GM18870 (cell line): ENCODE measurements at regions not wholly inside any gene's neighbourhood (a gene's known extent, or its start where the extent isn't known, plus 50 kb on each side); places are given as distances from the start of the nearest gene placed in this dataset.
A peak's percentile ranks its signal among the peaks of the same experiment; 100 is the strongest.

Experiments
- ATAC-seq: cut with Tn5 transposase; IDR thresholded peaks from one replicate; pipeline ENCODE4 v1.9.1; 2021; ENCODE audit warnings: moderate library complexity; ENCODE audit not compliant: unreplicated experiment

DNA sequence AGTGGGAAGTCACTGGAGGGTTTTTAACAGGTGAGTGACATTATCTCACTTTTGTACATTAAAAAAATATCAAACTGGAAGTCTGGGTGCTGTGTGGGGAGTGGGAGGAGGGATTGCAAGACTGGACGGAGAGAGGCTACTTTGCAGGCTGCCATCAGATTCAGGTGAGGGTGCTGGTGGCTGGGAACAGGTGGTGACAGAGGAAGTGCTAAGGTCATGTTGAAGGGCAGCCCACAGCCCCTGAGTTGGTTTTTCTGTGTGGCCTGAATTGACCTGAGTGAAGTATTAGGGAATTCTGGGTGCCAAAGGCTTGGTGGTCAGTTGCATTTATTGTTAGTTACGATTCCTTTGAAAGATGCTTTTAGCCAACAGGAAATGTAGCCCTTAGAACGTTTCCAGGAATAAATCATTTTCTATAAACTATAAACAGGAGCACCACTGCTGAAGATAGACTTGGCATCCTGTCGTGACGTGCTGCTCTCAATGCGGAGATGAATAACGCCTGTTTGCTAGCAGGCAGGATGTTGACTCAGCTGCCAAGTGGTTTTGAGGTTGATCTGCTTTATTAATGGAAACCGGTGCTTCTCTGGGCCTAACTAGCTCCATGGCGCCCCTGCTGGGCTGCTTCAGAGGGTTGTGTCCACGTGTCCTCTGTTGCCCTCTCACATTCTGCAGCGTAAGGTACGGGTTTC is 707.5 kb upstream of the TMEM132C start:
- ATAC-seq: peak; percentile 48

DNA sequence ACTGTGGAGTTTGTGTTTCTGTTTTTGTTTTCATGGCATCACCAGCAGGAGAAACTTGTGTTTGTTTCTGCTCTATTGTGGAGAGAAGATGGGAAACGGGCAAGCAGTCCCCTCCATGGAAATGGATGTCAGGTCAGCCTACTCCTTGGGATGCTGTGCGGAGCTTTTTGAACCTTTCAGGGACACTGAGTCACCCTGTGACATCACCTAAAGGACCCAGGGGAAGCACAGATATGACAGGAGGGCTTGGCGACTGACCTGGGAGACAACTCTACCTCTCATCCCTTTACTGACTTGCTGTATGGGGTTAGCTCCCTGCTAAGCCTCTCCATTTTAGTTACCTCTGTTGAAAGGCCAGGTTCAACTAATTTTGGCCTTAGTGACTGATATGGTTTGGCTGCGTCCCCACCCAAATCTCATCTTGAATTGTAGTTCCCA is 706.9 kb upstream of the TMEM132C start:
- no peak for ATAC-seq

DNA sequence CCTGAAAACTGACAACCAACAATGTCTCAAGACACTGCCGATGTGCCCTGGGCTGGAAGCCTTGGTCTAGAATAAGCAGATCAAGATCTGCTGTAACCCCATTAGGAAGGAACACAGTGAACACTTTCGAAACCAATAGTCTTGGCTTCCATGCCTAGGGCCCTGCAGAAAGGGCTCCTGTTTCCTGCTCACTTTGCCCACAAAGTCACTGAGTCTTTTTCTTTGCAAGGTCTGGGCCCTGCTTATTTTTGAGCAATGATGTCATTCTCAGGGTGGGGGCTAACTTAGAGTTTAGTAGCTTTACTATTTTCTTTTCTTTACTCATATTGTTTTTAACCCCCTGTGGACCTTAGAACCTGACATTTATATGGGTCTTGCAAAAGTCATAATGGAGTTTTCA is 704.2 kb upstream of the TMEM132C start:
- no peak for ATAC-seq

DNA sequence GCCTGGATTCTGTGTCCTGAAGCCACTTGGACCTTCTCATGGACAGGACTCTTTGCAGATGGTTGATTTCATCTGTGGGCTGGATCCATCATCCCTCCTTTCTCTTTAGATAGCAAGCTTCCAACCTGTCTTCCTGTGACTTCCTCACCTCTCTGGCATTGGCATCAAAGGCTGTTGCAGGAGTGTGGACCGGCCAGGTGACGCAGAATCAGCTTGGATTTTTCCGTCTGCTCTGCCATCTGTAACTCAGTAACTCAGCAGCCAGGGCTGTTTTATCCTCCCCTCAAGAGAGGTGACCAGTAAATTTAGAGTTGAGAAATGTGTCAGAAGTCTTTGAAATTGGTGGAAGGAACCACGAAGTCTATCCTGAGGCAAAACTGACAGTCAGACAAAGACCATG is 701.7 kb upstream of the TMEM132C start:
- no peak for ATAC-seq

DNA sequence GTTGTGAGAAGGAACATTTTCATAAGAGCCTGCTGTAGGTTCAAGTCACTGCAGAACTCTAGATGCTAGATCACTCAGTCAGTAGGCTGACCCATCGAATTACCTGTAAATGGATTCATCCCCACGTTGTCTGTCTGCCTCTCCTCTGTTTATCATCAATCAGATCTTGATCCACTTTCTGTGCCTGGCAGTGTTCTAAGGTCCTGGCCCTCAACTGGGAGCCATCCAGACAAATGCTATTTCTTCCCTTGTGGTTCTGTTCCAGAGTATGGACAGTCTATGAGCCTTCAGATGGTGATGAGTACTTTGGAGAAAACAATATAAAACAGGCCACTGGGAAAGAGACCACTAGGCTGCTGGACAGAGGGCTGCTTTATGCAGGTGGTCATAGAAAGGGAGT is 699.4 kb upstream of the TMEM132C start:
- ATAC-seq: no peak

DNA sequence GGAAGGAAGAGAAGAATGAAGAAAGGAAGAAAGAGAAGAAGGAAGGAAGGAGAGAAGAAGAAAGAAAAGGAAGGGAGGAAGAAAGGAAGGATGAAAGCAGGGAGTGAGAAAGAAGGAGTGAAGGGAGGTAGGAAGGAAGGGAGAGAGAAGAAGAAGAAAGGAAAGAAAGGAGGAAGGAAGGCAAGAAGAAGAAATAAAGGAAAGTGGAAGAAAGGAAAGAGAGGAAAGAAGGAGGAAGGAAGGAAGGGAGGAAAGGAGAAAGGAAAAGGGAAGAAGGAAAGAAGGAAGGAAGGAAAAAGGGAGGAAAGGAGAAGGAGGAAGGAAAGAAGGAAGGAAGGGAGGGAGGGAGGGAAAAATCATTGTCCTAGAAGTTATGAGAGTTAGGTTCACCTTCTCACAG is 696.6 kb upstream of the TMEM132C start:
- no peak for ATAC-seq

DNA sequence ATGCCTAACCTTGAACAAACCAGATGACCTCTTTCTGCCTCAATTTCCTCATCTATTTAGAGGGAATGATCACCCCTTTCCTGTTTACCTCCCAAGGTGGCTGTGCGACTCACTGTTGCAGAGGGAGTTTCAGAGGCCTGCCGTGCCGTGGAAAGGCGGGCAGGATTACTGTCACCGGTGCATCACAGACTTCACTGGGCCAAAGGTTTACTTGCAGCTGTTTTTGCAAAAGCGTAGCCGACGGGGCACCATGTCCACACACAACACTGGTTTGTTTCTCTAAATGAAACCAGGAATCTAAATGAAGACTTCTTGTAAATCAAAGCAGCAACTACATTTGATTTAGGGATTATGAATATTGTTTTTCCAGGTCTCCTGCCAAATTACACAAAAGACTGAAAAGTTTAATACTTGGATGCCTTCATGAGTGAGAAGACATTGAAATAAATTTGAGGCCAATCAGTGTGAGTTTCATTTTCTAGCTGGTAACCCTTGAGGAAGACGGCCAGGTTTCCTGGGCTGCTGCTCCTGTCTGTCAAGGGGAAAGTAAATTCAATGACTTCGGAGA is 696.1 kb upstream of the TMEM132C start:
- no peak for ATAC-seq

DNA sequence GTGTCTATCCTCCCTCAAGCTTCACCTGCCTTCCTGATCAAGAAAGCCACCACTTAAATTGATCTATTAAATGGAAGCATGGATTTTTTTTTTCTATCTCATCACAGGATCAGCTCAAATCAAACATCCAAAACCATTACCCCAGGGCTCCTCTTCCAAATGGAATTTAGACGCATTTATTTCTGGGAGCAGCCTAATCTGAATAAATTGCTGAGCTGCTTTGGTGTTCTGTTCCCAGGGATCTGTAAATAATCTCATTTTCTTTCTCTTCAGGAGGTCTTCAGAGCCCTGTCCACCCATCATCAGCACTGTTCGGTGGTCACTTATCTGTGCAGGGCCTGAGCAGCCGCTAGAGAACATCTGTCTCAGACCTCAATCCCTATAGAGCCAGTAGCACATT is 695.4 kb upstream of the TMEM132C start:
- no peak for ATAC-seq

DNA sequence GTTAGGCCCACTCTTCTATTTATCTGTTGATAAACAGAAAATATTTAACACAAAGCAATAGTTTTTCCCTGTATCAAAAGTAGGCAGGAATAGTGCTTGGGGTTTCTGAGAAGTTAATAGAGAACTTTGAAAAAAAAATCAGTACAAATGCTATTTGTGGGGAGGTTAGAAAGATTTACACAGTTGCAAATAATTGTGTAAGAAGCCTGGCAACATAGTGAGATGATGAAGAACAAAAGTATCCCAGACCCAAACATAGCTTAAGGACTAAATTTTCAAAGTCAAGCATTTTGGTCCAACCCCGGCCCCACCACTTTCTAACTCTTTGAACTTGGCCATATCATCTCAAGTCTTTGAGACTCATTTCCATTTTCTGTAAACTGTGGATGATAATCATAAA is 687.5 kb upstream of the TMEM132C start:
- no peak for ATAC-seq

DNA sequence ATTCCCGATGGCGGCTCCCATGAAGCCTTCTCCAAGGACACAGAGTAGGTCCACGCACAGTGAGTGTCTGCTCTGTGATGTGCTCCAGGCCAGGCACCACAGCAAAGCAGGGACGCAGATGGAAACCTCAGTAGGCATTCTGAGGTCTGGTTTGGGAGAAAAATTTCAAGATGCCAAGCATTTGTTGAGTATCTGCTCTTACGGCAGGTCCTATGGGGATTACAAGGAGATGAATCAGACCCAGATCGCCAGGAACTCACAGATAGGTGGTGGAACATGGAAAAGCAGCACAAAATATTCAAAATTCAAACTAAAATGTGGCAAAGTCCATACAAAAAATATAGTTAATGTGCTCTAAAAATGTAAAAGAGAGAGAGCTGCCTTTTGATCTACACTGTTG is 684.9 kb upstream of the TMEM132C start:
- no peak for ATAC-seq

DNA sequence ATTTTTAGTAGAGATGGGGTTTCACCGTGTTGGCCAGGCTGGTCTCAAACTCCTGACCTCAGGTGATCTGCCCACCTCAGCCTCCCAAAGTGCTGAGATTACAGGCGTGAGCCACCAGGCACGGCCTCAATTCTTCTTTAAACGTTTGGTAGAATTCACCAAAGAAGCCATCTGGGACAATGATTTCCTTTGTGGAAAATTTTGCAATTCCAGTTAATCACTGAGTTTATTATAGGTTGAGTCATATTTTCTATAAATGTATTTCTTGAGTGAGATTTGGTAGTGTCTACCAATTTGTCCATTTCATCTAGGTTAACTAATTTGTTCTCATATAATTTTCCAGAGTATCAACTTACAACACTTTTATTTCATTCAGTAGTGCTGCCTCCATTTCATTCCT is 683.9 kb upstream of the TMEM132C start:
- no peak for ATAC-seq

DNA sequence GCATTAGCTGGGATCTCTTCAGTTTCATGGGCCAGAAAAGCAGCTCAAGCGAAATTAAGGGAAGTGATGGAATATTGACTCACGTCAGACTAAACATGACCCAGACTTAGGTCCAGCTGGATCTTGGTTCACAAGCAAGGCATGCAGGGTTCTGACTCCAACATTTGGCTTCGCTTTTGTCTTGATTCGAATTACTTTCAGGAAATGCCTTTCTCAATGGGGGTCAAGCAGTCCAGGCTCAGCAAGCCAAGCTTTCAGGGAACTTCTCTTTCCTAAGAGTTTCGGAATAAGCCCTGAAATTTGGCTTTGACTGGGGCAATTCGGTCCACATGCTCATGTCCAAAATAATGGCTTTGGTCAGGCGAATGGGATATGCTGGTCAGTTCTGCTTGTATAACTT is 678.7 kb upstream of the TMEM132C start:
- ATAC-seq: no peak

DNA sequence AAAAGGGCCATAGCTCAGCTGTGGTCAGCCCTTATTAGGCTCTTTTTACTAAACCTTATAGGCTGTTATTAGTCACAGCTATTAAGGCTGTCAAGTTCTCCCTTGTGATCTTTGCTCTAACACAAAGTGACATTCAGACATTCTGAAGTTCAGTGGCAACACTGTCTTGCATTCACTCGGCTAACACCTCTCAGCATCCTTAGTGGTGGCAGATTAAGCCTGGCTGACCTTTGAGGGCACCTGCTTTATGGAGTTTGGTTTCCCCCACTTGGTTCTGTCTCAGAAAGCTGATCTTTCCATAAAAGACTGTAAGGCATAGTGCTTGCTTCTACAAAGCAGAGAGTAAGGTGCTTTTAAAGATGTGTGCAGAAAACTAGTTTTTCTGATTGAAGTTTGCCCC is 677.4 kb upstream of the TMEM132C start:
- no peak for ATAC-seq

DNA sequence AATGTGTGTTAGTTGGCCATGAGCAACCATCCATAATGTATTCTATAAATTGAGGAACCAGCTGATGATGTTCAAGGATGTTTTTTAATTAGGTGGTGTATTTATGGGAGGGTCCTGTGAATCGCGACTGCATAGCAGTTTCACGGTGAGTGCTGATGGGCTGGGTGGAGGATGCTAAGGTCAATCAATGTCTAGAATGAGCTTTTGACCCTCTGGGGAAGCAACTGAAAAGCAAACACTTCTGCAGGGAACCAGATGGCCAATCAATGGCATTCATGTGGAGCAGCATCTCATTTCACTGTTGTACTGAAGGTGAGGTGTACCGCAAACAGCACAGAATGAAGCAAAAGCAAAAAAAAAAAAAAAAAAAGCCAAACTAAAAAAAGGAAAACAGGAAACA is 676.1 kb upstream of the TMEM132C start:
- ATAC-seq: no peak

DNA sequence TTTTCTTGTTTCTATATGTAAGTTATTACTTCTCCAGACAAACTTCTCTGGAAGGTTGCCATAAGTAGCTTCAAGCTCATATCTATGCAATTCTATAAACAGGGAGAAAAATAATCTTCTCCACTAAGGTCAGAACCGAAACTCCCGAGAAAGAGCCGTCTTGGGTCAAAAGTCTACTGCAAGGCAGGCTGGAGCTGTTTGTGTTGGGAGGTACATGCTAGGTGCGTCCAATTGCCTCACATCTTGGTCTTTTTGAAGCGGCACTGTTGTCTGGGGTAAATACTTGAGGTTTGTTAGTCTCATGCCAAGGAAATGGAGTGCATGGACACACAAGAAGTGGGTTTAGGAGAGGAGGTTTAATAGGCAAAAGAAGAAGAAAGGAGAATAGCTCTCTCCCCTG is 674.7 kb upstream of the TMEM132C start:
- ATAC-seq: no peak

DNA sequence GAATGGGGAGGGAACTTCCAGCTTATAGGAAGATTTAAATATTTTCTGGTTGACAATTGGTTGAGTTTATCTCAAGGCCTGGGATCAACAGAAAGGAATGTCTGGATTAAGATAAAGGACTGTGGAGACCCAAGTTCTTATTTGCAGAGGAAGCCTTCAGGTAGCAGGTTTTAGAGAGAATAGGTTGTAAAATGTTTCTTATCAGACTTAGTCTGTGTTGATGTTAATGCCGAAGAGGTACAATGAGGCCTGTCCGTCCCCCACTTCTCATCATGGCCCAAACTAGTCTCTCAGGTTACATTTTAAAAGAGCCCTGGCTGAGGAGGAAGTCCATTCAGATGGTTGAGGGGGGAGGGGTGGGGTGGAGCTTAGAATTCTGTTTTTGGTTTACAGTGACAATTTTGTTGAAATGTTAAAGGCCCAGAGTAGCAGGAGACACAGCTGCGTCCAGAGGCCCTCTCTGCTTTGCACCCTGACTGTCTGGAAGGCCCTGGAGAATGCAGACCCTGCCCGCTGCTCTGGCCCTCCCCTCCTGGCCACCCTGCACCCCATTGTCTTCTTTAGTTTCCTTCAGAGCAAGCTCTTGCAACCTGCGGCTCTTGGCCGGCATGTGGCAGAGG is 672.5 kb upstream of the TMEM132C start:
- ATAC-seq: no peak

DNA sequence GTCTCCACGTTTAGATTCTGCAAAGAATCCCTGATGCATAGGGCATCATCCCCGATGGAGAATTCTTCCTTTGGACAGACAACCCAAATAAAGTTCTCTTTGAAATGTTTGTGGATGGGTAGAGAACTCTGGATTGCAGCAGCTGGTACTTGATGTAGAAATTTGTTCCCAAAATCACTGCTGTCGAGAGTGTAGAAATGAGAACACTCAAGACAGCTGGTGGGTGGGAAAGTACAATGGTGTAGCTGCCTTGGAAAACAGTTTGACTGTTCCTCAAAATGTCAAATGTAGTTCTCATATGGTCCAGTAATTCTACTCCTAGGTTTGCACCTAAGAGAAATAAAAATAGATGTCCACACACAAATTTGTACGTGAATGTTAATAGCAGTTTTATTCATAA is 671.5 kb upstream of the TMEM132C start:
- ATAC-seq: no peak

DNA sequence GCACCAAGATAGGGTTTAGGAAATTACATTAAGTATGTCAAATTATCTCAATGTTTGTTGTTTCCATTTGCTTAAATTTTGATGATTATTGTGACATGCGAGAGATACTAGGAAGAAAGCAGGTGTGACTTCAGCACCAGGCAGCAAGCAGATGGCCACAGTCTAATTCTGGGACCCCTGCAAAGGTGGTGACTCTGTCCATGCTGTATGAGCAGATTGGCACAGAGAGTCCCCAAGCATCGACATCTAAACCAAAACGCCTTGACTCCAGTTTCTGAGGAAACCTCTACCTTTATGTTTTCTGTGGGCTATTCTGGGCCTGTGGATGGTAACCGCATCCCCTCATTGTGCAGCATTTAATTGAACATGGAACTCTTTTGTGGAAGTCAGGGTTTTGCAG is 670.1 kb upstream of the TMEM132C start:
- no peak for ATAC-seq

DNA sequence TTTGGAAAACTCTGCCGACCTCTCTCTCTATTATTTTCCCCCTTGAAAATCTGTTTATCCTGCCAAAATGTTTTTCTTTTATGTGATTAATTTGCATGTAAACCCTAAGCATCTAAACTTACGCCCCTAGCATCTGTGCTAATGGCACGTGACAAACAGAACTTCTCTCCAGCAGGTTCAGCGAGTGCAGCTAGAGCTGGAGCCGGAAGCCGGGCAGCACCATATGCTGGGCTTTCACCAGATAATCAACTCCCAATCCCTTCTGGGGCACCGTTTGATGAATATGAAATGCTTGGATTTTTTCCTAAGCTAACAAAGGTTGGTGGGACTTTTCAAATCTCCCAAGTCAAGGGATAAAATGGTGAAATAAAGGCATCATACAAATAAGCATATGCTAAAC is 667.5 kb upstream of the TMEM132C start:
- no peak for ATAC-seq

DNA sequence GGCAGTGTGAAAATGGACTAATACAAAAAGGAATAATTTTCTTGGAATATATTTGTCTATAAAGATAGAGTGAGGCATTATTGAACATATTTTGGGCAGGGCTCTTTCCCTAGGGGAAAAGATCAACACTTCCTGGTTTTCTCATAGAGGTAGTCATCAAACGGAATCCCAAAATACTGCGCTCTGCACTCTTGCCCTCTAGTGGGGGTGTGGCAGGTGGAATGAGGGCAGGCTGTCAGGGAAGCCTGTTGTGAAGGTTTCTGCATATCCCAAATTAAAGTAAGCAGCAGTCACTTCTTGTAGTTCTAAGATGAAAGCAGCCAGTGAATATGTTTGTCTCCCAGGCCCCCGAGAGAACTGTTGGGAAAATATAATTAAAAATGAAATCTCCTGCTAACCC is 666.8 kb upstream of the TMEM132C start:
- no peak for ATAC-seq

DNA sequence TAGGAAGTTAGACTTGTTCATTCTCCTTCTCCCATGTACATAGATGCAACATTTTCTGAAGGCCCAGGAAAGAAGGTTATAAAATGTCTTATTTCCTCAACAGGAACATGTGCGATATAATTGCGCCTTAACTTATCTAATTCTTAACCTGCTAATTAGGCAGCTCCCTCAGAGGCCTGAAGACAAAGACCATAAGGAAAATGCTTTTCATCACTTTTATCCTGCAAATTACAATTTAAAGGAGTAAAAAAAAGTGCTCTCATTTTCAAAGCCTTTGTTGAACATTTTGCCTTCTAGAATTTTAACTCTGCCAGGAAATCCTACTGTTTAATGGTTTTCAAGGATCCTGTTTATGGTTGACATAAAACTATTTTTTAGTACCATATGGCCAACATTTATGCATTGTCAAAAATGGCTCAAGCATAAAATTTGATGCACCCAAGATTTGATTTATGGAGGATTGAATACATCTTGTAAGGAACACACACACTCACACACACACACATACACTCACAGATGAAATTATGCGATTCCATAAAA is 660.4 kb upstream of the TMEM132C start:
- no peak for ATAC-seq

DNA sequence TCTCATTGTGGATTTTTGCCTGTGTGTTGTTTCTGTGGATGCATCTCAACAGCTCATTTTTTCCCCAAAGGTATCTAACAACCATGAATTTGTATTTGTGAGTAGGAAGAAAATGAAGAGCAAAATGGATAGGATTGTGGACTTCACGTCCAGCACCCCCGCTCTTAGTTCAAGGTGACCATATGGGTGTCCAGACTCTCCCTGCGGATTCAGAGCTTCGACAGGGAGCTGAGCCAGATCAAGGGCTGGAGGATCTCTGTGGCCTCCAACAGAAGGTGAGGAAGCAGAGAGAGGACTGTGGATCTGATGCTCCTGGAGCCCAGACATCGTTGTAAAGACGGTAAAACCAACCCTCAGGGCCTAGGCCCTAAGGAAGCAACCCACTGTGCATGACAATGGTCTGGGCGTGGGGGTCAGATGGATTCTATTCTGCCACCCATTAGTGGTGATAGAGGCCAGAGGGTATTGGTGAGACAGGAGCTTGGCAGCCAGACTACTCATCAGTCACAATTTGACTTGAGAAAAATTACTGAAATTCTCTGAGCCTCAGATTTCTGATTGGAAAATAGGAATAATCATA is 659.7 kb upstream of the TMEM132C start:
- ATAC-seq: no peak
